Mesothelial cell of epicardium (in vitro differentiated cells): ENCODE measurements at regions not wholly inside any gene's neighbourhood (a gene's known extent, or its start where the extent isn't known, plus 50 kb on each side); places are given as distances from the start of the nearest gene placed in this dataset.
"Not testable (repeated sequence)": the region's sequence is repeated elsewhere in the genome, so short reads cannot be mapped to it uniquely, and the experiment has no call there.

Source experiments
- DNase-seq, 2 experiments: peaks; one replicate each; pipeline ENCODE4 v3.0.0; 2021; ENCODE audit warnings: low spot score in 2 of 2; ENCODE audit not compliant: unreplicated experiment in 2 of 2
- H3K27ac Mint-ChIP-seq: 2 replicates; pipeline ENCODE4 v1.8.0; 2021; ENCODE audit warnings: mixed read lengths
- H3K27me3 Mint-ChIP-seq: 2 replicates; pipeline ENCODE4 v1.8.0; 2021; ENCODE audit warnings: low read depth, mixed read lengths
- H3K36me3 Mint-ChIP-seq: 2 replicates; pipeline ENCODE4 v1.8.0; 2021; ENCODE audit warnings: mixed read lengths
- H3K4me1 Mint-ChIP-seq: 2 replicates; pipeline ENCODE4 v1.8.0; 2021; ENCODE audit warnings: mixed read lengths
- H3K4me3 Mint-ChIP-seq: 2 replicates; pipeline ENCODE4 v1.8.0; 2021; ENCODE audit warnings: mild to moderate bottlenecking, moderate library complexity, mixed read lengths
- H3K9me3 Mint-ChIP-seq: 2 replicates; pipeline ENCODE4 v1.8.0; 2021; ENCODE audit warnings: mixed read lengths
- CTCF ChIP-seq: fragments of 200-600 bp; sonication (generic); IDR thresholded peaks from one replicate; pipeline ENCODE4 v1.5.0; 2021; ENCODE audit warnings: antibody characterized with exemption; ENCODE audit not compliant: unreplicated experiment

- no peak overlapping the region for H3K27ac Mint-ChIP-seq
- H3K4me1 Mint-ChIP-seq, result no peaks in the 10 kb centered on the region
- H3K9me3 Mint-ChIP-seq, result no peaks in the 10 kb centered on the region
- peaks cover 21% of the 10 kb centered on the region for H3K27me3 Mint-ChIP-seq
- H3K36me3 Mint-ChIP-seq, result no peaks in the 10 kb centered on the region
- no peak overlapping the region for H3K4me3 Mint-ChIP-seq
- TF ChIP-seq CTCF, result no peak
- no peak for DNase-seq
Measured at GRCh38 chr10:16049782-16050181, 189.5 kb upstream of the MINDY3 start.

GRCh38 chr10:16063350-16063749, 203.0 kb upstream of the MINDY3 start:
- H3K4me1 Mint-ChIP-seq, result no peaks in the 10 kb centered on the region
- TF ChIP-seq CTCF, result no peak
- peaks cover 14% of the 10 kb centered on the region for H3K9me3 Mint-ChIP-seq
- peaks cover 10% of the 10 kb centered on the region for H3K27me3 Mint-ChIP-seq
- H3K27ac Mint-ChIP-seq, result no peak overlapping the region
- H3K4me3 Mint-ChIP-seq, result no peak overlapping the region
- no peaks in the 10 kb centered on the region for H3K36me3 Mint-ChIP-seq
- no peak for DNase-seq

- not testable (repeated sequence) for H3K27me3 Mint-ChIP-seq, DNase-seq, H3K27ac Mint-ChIP-seq, H3K36me3 Mint-ChIP-seq, H3K4me3 Mint-ChIP-seq, H3K4me1 Mint-ChIP-seq
- H3K9me3 Mint-ChIP-seq, result peaks cover 16% of the 10 kb centered on the region
Measured at GRCh38 chr10:16083551-16083950, 223.2 kb upstream of the MINDY3 start.

GRCh38 chr10:16105082-16105481, 244.8 kb upstream of the MINDY3 start:
- no peaks in the 10 kb centered on the region for H3K9me3 Mint-ChIP-seq
- no peak for TF ChIP-seq CTCF
- no peak for DNase-seq
- no peaks in the 10 kb centered on the region for H3K36me3 Mint-ChIP-seq
- H3K27ac Mint-ChIP-seq, result no peak overlapping the region
- no peaks in the 10 kb centered on the region for H3K4me1 Mint-ChIP-seq
- no peak overlapping the region for H3K4me3 Mint-ChIP-seq
- H3K27me3 Mint-ChIP-seq, result peaks cover 5% of the 10 kb centered on the region

- no peak overlapping the region for H3K4me3 Mint-ChIP-seq
- H3K27me3 Mint-ChIP-seq, result peaks cover 23% of the 10 kb centered on the region
- H3K9me3 Mint-ChIP-seq, result no peaks in the 10 kb centered on the region
- H3K27ac Mint-ChIP-seq, result no peak overlapping the region
- H3K4me1 Mint-ChIP-seq, result no peaks in the 10 kb centered on the region
- H3K36me3 Mint-ChIP-seq, result no peaks in the 10 kb centered on the region
- peak; percentile 45 for TF ChIP-seq CTCF
- no peak for DNase-seq
Measured at GRCh38 chr10:16116404-16117304, 256.3 kb upstream of the MINDY3 start.

- Mint-ChIP-seq H3K4me1 (no peaks in the 10 kb centered on the region), H3K9me3 (no peaks in the 10 kb centered on the region), H3K27me3 (peaks cover 28% of the 10 kb centered on the region), H3K36me3 (no peaks in the 10 kb centered on the region), H3K4me3 (no peak overlapping the region), H3K27ac (no peak overlapping the region)
- DNase-seq, result no peak
- TF ChIP-seq CTCF, result no peak
Measured at GRCh38 chr10:16117305-16117695, 257.0 kb upstream of the MINDY3 start.
